Brain microvascular endothelial cell (primary cell): ENCODE measurements at regions not wholly inside any gene's neighbourhood (a gene's known extent, or its start where the extent isn't known, plus 50 kb on each side); places are given as distances from the start of the nearest gene placed in this dataset.

Source experiments
- DNase-seq: peaks from one replicate; pipeline ENCODE4 v3.0.0-alpha.2; 2020
- H3K27ac ChIP-seq: fragments of 250-450 bp; sonication (Bioruptor Pico); 2 replicates; pipeline ENCODE4 v1.5.1; 2020; ENCODE audit warnings: mild to moderate bottlenecking, moderate library complexity
- H3K27me3 ChIP-seq: fragments of 250-450 bp; sonication (Bioruptor Pico); replicated peaks from 2 replicates; pipeline ENCODE4 v1.5.1; 2020; ENCODE audit warnings: mild to moderate bottlenecking
- H3K36me3 ChIP-seq: fragments of 250-450 bp; sonication (Bioruptor Pico); replicated peaks from 2 replicates; pipeline ENCODE4 v1.5.1; 2020; ENCODE audit warnings: mild to moderate bottlenecking
- H3K4me3 ChIP-seq: 2 replicates; pipeline ENCODE4 v1.5.1; 2011; ENCODE audit warnings: low read depth, mild to moderate bottlenecking, control low read depth, low read length, moderate library complexity
- CTCF ChIP-seq: IDR thresholded peaks from 2 replicates; pipeline ENCODE4 v1.5.1; 2011; ENCODE audit warnings: low read depth, mild to moderate bottlenecking, moderate library complexity, low read length, control low read depth, inconsistent platforms; ENCODE audit errors: missing control alignments
- in situ Hi-C: cut with HindIII; loops from 2 replicates; pipeline ENCODE4 v1.10.0; 2017; ENCODE audit warnings: low sequenced_read_pairs, low pct_ligation_motif_present

GRCh38 chr21:25031750-25032149, 575.5 kb downstream of the MRPL39 start:
- Histone ChIP-seq H3K27me3 (no peaks in the 10 kb centered on the region), H3K4me3 (no peak overlapping the region), H3K27ac (no peak overlapping the region), H3K36me3 (no peaks in the 10 kb centered on the region)
- in situ Hi-C loops: no loop called here
- no peak for DNase-seq
- no peak for TF ChIP-seq CTCF

GRCh38 chr21:25029580-25029979, 577.7 kb downstream of the MRPL39 start:
- no peaks in the 10 kb centered on the region for H3K36me3 ChIP-seq
- in situ Hi-C loops: no loop called here

DNA sequence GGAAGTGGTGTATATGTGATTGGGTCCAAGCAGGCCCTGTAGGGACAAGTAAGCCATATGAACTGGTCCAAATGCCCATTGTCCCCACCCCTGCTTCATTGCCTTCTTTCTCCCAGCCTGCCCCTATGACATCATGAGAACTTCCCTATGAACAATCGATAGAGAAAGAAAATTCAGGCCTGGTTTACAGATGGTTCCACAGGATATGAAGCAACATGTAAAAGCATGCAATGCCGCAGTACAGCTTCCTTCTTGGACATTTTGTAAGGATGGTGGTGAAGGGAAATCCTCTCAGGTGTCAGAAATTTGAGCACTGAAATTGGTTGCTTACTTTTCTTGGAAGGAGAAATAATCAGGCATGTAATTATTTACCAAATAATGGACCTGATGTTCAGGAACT, 581.7 kb downstream of the MRPL39 start:
- TF ChIP-seq CTCF: no peak
- no peak for DNase-seq
- Histone ChIP-seq H3K4me3 (no peak overlapping the region), H3K27ac (no peak overlapping the region), H3K27me3 (no peaks in the 10 kb centered on the region), H3K36me3 (no peaks in the 10 kb centered on the region)
- in situ Hi-C loops: no loop called here

More at GRCh38 chr21:25029580-25029979, 577.7 kb downstream of the MRPL39 start:
- Histone ChIP-seq H3K4me3 (no peak overlapping the region), H3K27ac (no peak overlapping the region), H3K27me3 (no peaks in the 10 kb centered on the region)
- no peak for TF ChIP-seq CTCF
- DNase-seq: no peak

- H3K36me3 ChIP-seq: no peaks in the 10 kb centered on the region
- H3K4me3 ChIP-seq: no peak overlapping the region
- in situ Hi-C loops: no loop called here
- DNase-seq: no peak
- no peaks in the 10 kb centered on the region for H3K27me3 ChIP-seq
- H3K27ac ChIP-seq: no peak overlapping the region
- TF ChIP-seq CTCF: no peak
Measured at GRCh38 chr21:25024639-25025038, 582.6 kb downstream of the MRPL39 start.

- no peaks in the 10 kb centered on the region for H3K36me3 ChIP-seq
- no peak for TF ChIP-seq CTCF
- DNase-seq: no peak
- H3K27me3 ChIP-seq: no peaks in the 10 kb centered on the region
- H3K27ac ChIP-seq: no peak overlapping the region
- no peak overlapping the region for H3K4me3 ChIP-seq
- in situ Hi-C loops: no loop called here
Measured at GRCh38 chr21:25005388-25005787, 601.9 kb downstream of the MRPL39 start.

GRCh38 chr21:25002676-25003075, 604.6 kb downstream of the MRPL39 start:
- H3K27ac ChIP-seq: no peak overlapping the region
- no peak for TF ChIP-seq CTCF
- DNase-seq: no peak
- no peaks in the 10 kb centered on the region for H3K27me3 ChIP-seq
- no peaks in the 10 kb centered on the region for H3K36me3 ChIP-seq
- H3K4me3 ChIP-seq: no peak overlapping the region
- in situ Hi-C loops: no loop called here
